ENCODE measurements at regions not wholly inside any gene's neighbourhood (a gene's known extent, or its start where the extent isn't known, plus 50 kb on each side); places are given as distances from the start of the nearest gene placed in this dataset.

DNA sequence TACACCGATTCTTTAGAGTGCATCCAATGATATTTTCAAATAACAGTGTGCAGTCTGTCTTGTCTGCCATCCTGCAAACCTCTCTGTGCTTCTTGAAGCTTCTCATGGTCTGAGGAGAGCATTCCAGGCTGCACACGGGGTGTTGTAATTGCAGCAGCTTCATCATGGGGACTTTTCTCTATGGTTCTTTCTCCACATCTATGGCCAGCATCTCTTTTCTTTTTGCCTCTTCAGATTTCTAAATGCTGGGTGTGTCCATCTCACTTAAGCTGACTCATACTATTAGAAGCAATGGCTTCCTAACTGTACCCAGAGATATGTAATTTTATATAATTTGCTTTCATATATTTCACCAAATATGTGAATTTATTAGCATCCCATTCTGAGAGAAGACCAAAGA is 63.8 kb upstream of the EPHB3 start:
- Histone ChIP-seq H4K5ac (ENCODE audit: insufficient read length, low read depth, low read length) (no peak overlapping the region), H3K56ac (ENCODE audit: insufficient read length, low read depth, low read length) (no peak overlapping the region), H4K8ac (replicated peaks; ENCODE audit: insufficient read length, low read depth, low read length) (no peak overlapping the region), H4K20me1 (ENCODE audit: control insufficient read depth, insufficient read depth, insufficient read length) (no peaks in the 10 kb centered on the region), H2BK12ac (ENCODE audit: insufficient read length, low read depth, low read length) (no peak overlapping the region), H3K27ac (ENCODE audit: insufficient read length, low read depth, low read length) (no peak overlapping the region), H3T11ph (ENCODE audit: low read length) (no peak overlapping the region), H2BK5ac (ENCODE audit: insufficient read length, low read length) (no peak overlapping the region), H2BK20ac (ENCODE audit: low read depth, low read length, poor library complexity, severe bottlenecking) (no peak overlapping the region), H3K4ac (ENCODE audit: low read depth, low read length) (no peak overlapping the region), H3K23ac (ENCODE audit: insufficient read length, low read depth, low read length) (no peak overlapping the region), H3K9me3 (ENCODE audit: control insufficient read depth, low read depth, low read length) (no peaks in the 10 kb centered on the region), H4K91ac (ENCODE audit: insufficient read length, low read depth, low read length) (no peak overlapping the region), H3K14ac (ENCODE audit: insufficient read depth, low read length) (no peak overlapping the region), H3K4me1 (ENCODE audit: insufficient read depth, low read length) (no peaks in the 10 kb centered on the region), H3K27me3 (ENCODE audit: insufficient read depth, low read length) (no peaks in the 10 kb centered on the region), H3K4me2 (ENCODE audit: insufficient read depth, insufficient read length, low read length) (no peak overlapping the region), H2AFZ (ENCODE audit: low read length) (no peak overlapping the region), H2BK120ac (ENCODE audit: low read depth, low read length, poor library complexity, severe bottlenecking) (no peak overlapping the region), H2AK5ac (ENCODE audit: insufficient read length, low read length) (no peak overlapping the region), H3K79me1 (ENCODE audit: insufficient read depth, low read depth, low read length, poor library complexity, severe bottlenecking) (no peaks in the 10 kb centered on the region), H3K9ac (ENCODE audit: extremely low read depth, insufficient read length, low read length) (no peak overlapping the region), H3K18ac (ENCODE audit: insufficient read length, low read depth, low read length) (no peak overlapping the region), H3K79me2 (ENCODE audit: insufficient read depth, low read length) (no peaks in the 10 kb centered on the region), H3K23me2 (ENCODE audit: insufficient read length, low read depth, low read length, poor library complexity, severe bottlenecking) (no peaks in the 10 kb centered on the region), H2BK15ac (ENCODE audit: low read depth, low read length) (no peak overlapping the region)
- Mint-ChIP-seq H3K36me3 (ENCODE audit: insufficient read depth in 1 of 3, low read depth in 3 of 3) (peaks cover 4 to 9% (median 5%) of the 10 kb centered on the region in 3 experiments; a peak in 6 of 7 replicates), H3K4me1 (peaks cover 12 to 15% of the 10 kb centered on the region in 2 experiments), H3K27ac (peak overlapping the region in 1 of 3 experiments; percentile 46; a peak in 2 of 7 replicates), H3K4me3 (no peak overlapping the region), H3K9me3 (peaks cover 11 to 13% of the 10 kb centered on the region in 2 experiments), H3K27me3 (ENCODE audit: low read depth) (peaks cover 21% of the 10 kb centered on the region)
- no CpG with 5 or more reads among the region's 2 CpGs for WGBS (ENCODE audit: extremely low coverage, insufficient read length, low lambda C conversion rate)
- no peak for DNase-seq
- TF ChIP-seq, protein P1, sequence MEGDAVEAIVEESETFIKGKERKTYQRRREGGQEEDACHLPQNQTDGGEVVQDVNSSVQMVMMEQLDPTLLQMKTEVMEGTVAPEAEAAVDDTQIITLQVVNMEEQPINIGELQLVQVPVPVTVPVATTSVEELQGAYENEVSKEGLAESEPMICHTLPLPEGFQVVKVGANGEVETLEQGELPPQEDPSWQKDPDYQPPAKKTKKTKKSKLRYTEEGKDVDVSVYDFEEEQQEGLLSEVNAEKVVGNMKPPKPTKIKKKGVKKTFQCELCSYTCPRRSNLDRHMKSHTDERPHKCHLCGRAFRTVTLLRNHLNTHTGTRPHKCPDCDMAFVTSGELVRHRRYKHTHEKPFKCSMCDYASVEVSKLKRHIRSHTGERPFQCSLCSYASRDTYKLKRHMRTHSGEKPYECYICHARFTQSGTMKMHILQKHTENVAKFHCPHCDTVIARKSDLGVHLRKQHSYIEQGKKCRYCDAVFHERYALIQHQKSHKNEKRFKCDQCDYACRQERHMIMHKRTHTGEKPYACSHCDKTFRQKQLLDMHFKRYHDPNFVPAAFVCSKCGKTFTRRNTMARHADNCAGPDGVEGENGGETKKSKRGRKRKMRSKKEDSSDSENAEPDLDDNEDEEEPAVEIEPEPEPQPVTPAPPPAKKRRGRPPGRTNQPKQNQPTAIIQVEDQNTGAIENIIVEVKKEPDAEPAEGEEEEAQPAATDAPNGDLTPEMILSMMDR (conservative IDR thresholded peaks at IDR 0.05) = no peak
